Inflammatory macrophage treated with lipopolysaccharide for 1 hour (primary cell): ENCODE measurements at regions not wholly inside any gene's neighbourhood (a gene's known extent, or its start where the extent isn't known, plus 50 kb on each side); places are given as distances from the start of the nearest gene placed in this dataset.
"Not testable (repeated sequence)": the region's sequence is repeated elsewhere in the genome, so short reads cannot be mapped to it uniquely, and the experiment has no call there.

ENCODE experiments used
- DNase-seq, 2 donors: peaks; one replicate each; pipeline ENCODE4 v3.0.0-alpha.2; 2020 to 2022

- no peak for DNase-seq
These were observed 552.5 kb upstream of the ADAMTS5 start for GRCh38 chr21:27519361-27519760.

GRCh38 chr21:27517177-27517576 lies 550.3 kb upstream of the ADAMTS5 start:
- not testable (repeated sequence) for DNase-seq

GRCh38 chr21:27515676-27516075 lies 548.8 kb upstream of the ADAMTS5 start:
- DNase-seq: no peak

- DNase-seq: no peak
These were observed 546.9 kb upstream of the ADAMTS5 start for GRCh38 chr21:27513825-27514224.

- no peak for DNase-seq
These were observed 546.1 kb upstream of the ADAMTS5 start for GRCh38 chr21:27513016-27513415.

DNA sequence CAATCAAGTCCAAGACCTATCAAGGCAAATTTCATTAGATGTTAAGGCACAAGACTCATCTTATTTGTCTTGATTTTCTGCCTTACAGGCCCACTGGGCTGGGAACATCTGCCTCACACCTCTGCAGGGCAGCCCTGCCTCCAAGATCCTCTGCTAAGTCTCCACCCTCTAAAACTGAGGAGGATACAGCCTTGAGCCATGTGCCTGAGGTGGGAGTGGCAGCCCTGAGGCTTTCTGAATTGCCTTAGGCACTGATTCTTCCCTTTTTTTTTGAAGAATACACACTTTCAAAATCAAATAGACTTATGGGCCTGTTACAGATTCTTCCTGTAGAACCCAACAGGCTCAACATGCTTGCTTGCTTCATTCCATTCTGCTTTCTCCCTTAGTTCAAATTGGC lies 544.3 kb upstream of the ADAMTS5 start:
- no peak for DNase-seq

- DNase-seq: no peak
These were observed 540.8 kb upstream of the ADAMTS5 start for GRCh38 chr21:27507695-27508094.

GRCh38 chr21:27505516-27505915 lies 538.6 kb upstream of the ADAMTS5 start:
- no peak for DNase-seq

DNA sequence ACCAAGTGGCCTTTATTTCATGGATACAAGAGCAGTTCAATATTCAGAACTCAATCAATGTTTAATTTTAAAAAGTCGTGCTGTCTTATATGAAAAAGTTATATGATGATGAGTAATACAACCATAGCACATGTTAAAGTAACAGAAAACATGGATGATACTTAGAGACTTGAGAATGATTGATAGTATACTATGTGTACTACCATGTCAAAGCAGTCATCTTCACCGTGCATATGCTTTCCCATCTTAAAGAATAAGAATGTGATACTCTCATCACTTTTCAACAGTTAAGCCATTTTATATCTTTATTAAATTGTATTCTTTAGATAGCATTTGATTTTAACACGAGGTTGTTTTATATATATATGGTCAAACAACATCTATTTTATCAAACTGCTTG lies 535.9 kb upstream of the ADAMTS5 start:
- DNase-seq: no peak

- DNase-seq: no peak
These were observed 531.1 kb upstream of the ADAMTS5 start for GRCh38 chr21:27498025-27498424.

- DNase-seq: no peak
These were observed 528.9 kb upstream of the ADAMTS5 start for GRCh38 chr21:27495836-27496235.

- no peak for DNase-seq
These were observed 526.7 kb upstream of the ADAMTS5 start for GRCh38 chr21:27493542-27493941.

DNA sequence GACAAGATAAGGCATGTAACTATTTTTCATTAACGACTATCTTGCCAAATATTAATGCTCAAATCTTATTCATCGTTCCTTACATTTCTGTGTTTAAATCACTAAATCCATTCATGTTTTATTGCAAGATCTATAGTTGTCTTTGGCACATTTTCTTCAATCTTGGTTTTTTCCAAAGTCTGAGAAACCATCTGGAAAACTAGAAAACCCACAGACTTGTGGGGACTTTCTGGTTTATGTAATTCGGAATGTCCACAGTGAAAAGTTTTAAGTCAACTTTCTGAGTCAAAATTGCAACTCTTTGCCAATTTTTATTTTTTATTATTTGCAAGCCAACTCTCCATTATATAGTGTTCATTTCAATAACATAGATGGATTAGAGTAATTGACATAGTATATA lies 520.8 kb upstream of the ADAMTS5 start:
- no peak for DNase-seq

- DNase-seq: no peak
These were observed 514.0 kb upstream of the ADAMTS5 start for GRCh38 chr21:27480841-27481261.

GRCh38 chr21:27477296-27477695 lies 510.4 kb upstream of the ADAMTS5 start:
- no peak for DNase-seq

- no peak for DNase-seq
These were observed 509.8 kb upstream of the ADAMTS5 start for GRCh38 chr21:27476696-27477095.

DNA sequence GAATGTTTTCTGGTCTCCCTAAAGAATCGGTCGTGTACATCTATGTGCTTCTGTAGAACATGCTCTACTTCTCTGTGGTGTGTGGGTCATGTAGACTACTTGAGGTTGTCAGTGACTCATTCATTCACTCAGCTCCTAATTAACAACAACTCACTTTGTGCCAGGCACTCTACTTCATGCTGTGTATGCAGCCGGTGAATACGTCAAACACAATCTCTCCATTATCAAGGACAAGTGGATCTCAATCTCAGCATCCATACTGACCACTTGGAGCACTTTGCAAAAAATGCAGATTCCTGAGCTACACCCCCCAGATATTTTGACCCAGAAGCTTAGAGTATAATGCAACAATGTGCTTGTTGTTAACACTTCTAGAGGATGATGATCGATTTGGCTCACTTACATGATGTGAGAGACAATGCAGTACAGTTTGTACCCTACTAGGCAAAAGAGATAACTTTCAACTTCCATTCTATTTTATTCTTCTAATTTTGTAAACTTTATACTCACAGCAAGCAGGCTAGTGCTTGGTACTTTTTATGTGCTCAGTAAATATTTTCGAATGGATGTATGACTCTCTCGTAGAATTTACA lies 508.6 kb upstream of the ADAMTS5 start:
- no peak for DNase-seq

DNA sequence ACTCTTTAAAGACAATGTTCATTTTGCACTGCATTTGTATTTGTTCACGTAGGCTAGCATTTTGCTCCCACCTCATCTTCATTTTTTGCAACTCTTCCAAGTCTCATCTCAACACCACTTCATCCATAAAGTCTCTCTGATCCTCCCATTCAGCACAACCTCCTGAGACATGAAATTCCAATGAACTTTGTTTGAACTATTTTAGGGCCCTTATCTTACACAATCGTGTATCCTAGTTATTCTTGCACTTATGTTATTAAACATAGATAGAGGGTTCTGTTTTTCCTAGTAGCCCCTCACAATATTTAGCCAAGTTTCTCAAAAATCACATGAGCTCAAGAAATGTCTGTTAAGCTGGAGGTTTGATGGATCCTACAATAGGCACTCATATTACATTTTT lies 500.5 kb upstream of the ADAMTS5 start:
- DNase-seq: no peak

DNA sequence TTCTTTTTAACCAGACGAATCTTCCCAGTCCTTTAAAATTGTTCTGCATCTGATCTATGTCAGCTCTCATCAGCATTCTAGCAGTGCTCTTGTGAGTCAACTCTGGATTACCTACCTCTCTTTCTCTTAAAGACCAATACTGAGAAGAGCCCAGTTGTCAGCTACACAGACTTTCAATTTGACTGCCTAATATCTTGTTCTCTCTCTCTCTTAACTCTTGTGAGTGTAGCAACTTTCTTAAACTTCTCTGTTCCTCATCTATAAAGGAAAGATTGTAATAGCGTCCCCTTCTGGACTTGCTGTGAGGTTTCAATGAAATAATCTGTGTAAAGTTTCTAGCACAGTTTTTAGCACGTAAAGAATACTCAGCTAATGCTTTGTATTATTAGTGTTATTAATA lies 499.3 kb upstream of the ADAMTS5 start:
- no peak for DNase-seq

DNA sequence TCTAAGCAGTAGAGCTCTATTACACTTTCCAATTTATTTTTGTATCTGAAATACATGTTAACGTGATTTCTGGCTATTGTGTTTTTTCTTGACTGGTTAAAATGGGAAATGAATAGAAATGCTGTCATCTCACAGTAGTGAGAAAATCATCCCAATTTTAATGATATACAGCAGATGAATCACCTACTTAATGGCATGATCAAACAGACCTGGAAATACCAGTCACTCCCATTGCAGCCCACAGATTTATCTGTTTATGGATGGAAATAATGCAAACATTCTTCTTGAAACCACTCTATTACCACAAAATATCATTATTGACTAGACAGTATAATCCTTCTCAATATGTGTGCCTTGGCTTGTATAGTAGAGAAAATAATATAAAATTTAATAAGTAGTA lies 497.8 kb upstream of the ADAMTS5 start:
- DNase-seq: no peak

GRCh38 chr21:27462726-27463125 lies 495.8 kb upstream of the ADAMTS5 start:
- DNase-seq: no peak

GRCh38 chr21:27454234-27454633 lies 487.3 kb upstream of the ADAMTS5 start:
- no peak for DNase-seq

- DNase-seq: no peak
These were observed 484.2 kb upstream of the ADAMTS5 start for GRCh38 chr21:27451116-27451515.

DNA sequence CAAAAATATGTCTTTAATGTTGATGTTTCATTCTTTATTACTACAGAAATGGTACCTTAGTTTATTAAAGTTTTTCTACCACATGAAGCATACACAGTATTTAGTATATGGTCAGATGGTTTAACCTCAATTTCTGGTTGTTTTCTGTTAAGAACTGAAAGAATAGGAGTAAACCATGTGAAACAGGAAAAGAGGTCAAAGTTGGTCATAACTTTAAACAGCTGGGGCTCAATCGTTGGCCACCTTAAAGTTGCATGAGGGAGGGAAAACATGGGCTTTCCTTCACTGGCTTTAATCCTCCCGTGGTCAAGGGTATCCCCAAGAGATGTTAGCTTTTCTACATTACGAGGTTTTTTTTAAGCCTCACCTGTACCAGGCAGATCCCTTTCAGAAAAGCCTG lies 483.3 kb upstream of the ADAMTS5 start:
- no peak for DNase-seq

- no peak for DNase-seq
These were observed 482.1 kb upstream of the ADAMTS5 start for GRCh38 chr21:27448960-27449359.

DNA sequence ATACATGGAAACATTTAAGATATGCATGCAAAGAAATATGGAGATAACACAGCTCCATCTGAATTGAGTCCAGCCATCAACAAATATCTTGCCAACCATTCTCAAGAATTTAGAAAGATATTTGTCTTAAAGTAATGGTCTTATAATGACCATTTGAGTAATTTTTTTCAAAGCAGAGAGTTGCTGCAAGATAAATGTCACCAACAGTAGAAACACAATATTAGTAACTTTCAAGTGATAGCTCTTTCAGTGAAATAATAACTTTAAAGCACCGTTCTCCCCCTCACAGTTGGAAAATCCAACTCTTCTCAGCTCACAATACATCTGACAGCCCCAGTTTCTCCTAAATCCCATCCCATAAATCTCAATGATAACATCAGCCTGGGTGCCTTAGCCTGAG lies 481.0 kb upstream of the ADAMTS5 start:
- DNase-seq: no peak
